Kidney epithelial cell (primary cell): ENCODE measurements at regions not wholly inside any gene's neighbourhood (a gene's known extent, or its start where the extent isn't known, plus 50 kb on each side); places are given as distances from the start of the nearest gene placed in this dataset.

ENCODE experiments used
- DNase-seq: peaks from one replicate; pipeline ENCODE4 v3.0.0-alpha.2; 2010; ENCODE audit warnings: low read depth
- H3K27me3 ChIP-seq: 2 replicates; pipeline ENCODE4 v1.6.0; 2011; ENCODE audit warnings: low read length; ENCODE audit not compliant: control insufficient read depth, insufficient read depth
- H3K36me3 ChIP-seq: 2 replicates; pipeline ENCODE4 v1.5.1; 2011; ENCODE audit warnings: low read length; ENCODE audit not compliant: control insufficient read depth, insufficient read depth
- H3K4me3 ChIP-seq: 2 replicates; pipeline ENCODE4 v1.5.1; 2011; ENCODE audit warnings: low read depth, mild to moderate bottlenecking, control low read depth, low read length
- CTCF ChIP-seq: IDR thresholded peaks from 2 replicates; pipeline ENCODE4 v1.5.1; 2011; ENCODE audit warnings: mild to moderate bottlenecking, moderate library complexity, low read length, control low read depth, inconsistent platforms; ENCODE audit not compliant: insufficient read depth, poor library complexity, severe bottlenecking

- H3K4me3 ChIP-seq = no peak overlapping the region
- no peaks in the 10 kb centered on the region for H3K27me3 ChIP-seq
- no peak for DNase-seq
- TF ChIP-seq CTCF = no peak
- no peaks in the 10 kb centered on the region for H3K36me3 ChIP-seq
These were observed 249.0 kb downstream of the CRPPA start for GRCh38 chr7:16172366-16172765.

- no peak for DNase-seq
- H3K4me3 ChIP-seq = no peak overlapping the region
These were observed 249.4 kb downstream of the CRPPA start for GRCh38 chr7:16171928-16172327.

GRCh38 chr7:16170671-16171070 is 250.7 kb downstream of the CRPPA start:
- H3K27me3 ChIP-seq = no peaks in the 10 kb centered on the region
- TF ChIP-seq CTCF = no peak
- no peaks in the 10 kb centered on the region for H3K36me3 ChIP-seq
- H3K4me3 ChIP-seq = no peak overlapping the region
- no peak for DNase-seq

More at GRCh38 chr7:16171928-16172327, 249.4 kb downstream of the CRPPA start:
- TF ChIP-seq CTCF = no peak
- Histone ChIP-seq H3K36me3 (no peaks in the 10 kb centered on the region), H3K27me3 (no peaks in the 10 kb centered on the region)

GRCh38 chr7:16169537-16169936 is 251.8 kb downstream of the CRPPA start:
- Histone ChIP-seq H3K4me3 (no peak overlapping the region), H3K27me3 (no peaks in the 10 kb centered on the region), H3K36me3 (no peaks in the 10 kb centered on the region)
- no peak for DNase-seq
- no peak for TF ChIP-seq CTCF

GRCh38 chr7:16167526-16167925 is 253.8 kb downstream of the CRPPA start:
- Histone ChIP-seq H3K4me3 (no peak overlapping the region), H3K27me3 (no peaks in the 10 kb centered on the region), H3K36me3 (no peaks in the 10 kb centered on the region)
- TF ChIP-seq CTCF = no peak
- DNase-seq = no peak

GRCh38 chr7:16144361-16144760 is 277.0 kb downstream of the CRPPA start:
- no peak for DNase-seq
- H3K27me3 ChIP-seq = no peaks in the 10 kb centered on the region
- H3K4me3 ChIP-seq = no peak overlapping the region
- no peaks in the 10 kb centered on the region for H3K36me3 ChIP-seq
- TF ChIP-seq CTCF = no peak
